ENCODE measurements at regions not wholly inside any gene's neighbourhood (a gene's known extent, or its start where the extent isn't known, plus 50 kb on each side); places are given as distances from the start of the nearest gene placed in this dataset.

DNA sequence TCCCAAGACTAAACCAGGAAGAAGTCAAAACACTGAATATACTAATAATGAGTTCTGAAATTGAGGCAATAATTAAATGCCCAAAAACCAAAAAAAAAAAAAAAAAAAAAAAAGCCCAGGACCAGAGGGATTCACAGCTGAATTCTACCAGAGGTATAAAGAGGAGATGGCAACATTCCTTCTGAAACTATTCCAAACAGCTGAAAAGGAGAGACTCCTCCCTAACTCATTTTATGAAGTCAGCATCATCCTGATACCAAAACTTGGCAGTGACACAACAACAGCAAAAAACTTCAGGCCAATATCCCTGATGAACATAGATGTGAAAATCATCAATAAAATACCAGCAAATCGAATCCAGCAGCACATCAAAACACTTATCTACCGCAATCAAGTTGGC lies 108.5 kb upstream of the COL3A1 start:
- no peak for DNase-seq (ENCODE audit: low spot score in 2 of 2)
- 55 to 63% methylated on average over 2 of the region's 2 CpGs for WGBS, 2 donors
- intact Hi-C loops (cut with DNase I; ENCODE audit: low total_unique reads) = no loop called here
- TF ChIP-seq POLR2A (IDR thresholded peaks at IDR 0.05) = no peak
- no peak overlapping the region for H3K4me3 ChIP-seq (ENCODE audit: low read depth, poor library complexity, severe bottlenecking)

DNA sequence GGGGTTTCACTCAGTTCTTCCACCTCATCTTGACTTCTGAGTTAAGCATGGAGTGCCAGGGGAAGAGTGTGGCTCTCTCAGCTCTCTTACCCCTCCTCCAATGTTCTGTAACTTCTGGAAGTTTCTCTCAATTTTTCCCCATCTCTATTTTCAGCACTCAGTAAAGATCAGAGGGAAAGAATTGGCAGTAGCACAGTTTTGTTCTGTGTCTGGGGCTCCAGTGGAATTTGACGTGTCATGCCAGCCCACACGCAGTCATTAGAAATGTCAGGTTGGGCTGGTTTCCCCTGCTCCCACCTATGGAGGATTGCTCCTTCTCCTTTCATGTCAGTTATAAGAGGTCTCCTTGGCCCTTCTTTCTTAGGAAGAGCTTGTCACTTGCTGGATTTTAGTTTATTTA lies 104.6 kb upstream of the COL3A1 start:
- no peak for TF ChIP-seq POLR2A (IDR thresholded peaks at IDR 0.05)
- TF ChIP-seq, protein P1, sequence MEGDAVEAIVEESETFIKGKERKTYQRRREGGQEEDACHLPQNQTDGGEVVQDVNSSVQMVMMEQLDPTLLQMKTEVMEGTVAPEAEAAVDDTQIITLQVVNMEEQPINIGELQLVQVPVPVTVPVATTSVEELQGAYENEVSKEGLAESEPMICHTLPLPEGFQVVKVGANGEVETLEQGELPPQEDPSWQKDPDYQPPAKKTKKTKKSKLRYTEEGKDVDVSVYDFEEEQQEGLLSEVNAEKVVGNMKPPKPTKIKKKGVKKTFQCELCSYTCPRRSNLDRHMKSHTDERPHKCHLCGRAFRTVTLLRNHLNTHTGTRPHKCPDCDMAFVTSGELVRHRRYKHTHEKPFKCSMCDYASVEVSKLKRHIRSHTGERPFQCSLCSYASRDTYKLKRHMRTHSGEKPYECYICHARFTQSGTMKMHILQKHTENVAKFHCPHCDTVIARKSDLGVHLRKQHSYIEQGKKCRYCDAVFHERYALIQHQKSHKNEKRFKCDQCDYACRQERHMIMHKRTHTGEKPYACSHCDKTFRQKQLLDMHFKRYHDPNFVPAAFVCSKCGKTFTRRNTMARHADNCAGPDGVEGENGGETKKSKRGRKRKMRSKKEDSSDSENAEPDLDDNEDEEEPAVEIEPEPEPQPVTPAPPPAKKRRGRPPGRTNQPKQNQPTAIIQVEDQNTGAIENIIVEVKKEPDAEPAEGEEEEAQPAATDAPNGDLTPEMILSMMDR (IDR thresholded peaks at IDR 0.05) = no peak
- WGBS, 2 donors = 10 to 19% methylated on average over 2 of the region's 2 CpGs
- H3K4me3 ChIP-seq (ENCODE audit: low read depth, poor library complexity, severe bottlenecking) = no peak overlapping the region
- no peak for DNase-seq (ENCODE audit: low spot score in 2 of 2)
- intact Hi-C loops (cut with DNase I; ENCODE audit: low total_unique reads) = no loop called here

DNA sequence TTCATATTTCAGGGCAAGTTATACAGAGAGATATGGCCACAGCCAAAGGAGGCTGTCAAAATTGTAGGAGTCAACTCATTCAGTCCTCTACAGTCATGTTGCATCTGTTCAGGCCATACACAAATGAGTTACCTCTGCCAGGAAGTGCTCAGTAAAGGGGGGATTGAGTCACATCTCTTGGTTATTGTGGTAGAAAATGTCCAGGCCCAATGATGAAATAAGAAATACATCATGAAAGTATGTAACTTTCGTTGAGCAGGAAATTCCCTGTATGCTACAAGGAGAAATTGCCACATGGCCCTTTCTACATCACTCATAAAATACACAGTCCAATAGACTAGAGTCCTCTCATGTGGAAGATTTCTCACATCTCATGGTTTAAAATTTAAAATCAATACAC lies 103.9 kb upstream of the COL3A1 start:
- no peak for DNase-seq (ENCODE audit: low spot score in 2 of 2)
- no peak overlapping the region for H3K4me3 ChIP-seq (ENCODE audit: low read depth, poor library complexity, severe bottlenecking)
- intact Hi-C loops (cut with DNase I; ENCODE audit: low total_unique reads) = no loop called here
- 67 to 71% methylated on average over 1 of the region's 1 CpG for WGBS, 2 donors
- TF ChIP-seq POLR2A (IDR thresholded peaks at IDR 0.05) = no peak
- TF ChIP-seq, protein P1 (IDR thresholded peaks at IDR 0.05) = no peak

DNA sequence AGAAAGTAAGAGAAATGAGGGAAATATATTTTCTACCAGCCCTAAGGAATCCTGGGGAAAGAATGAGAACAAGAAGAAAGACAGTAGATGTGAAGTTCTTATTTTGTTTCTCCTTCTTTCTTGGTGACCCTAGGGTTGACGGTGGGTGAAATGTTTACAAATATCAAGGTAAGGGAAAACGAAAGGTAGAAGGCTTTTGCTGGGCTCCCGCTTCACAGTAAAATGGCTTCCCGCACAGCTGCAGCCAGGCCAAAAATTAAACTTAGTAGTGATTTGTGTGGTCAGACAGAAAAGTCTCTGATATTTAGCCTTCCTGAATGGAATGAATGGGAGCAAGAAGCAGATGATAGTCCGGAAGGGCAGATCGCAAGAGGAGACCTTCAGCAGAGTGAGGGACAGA lies 99.1 kb upstream of the COL3A1 start:
- 83 to 89% methylated on average over 6 of the region's 6 CpGs for WGBS, 2 donors
- DNase-seq (ENCODE audit: low spot score in 2 of 2) = no peak
- intact Hi-C loops (cut with DNase I; ENCODE audit: low total_unique reads) = no loop called here
- no peak overlapping the region for H3K4me3 ChIP-seq (ENCODE audit: low read depth, poor library complexity, severe bottlenecking)
- TF ChIP-seq POLR2A (IDR thresholded peaks at IDR 0.05) = no peak
- TF ChIP-seq, protein P1 (IDR thresholded peaks at IDR 0.05) = no peak

DNA sequence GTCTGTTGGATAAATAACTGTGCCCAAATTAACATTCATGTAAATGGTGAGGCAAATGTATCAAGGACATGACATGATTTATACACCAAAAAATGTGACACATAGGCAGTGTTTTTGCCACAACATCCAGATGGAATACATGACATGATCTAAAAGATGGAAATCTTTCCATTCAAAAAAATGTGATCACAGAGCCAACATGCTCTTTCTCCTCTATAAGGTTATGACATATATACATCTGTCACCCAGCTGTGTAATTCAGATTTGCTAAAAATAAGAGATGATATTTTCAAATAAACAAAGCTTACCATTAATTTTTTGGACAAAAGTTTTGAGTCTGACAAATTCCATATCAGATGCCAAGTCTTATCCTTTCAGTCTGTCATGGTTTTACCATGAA lies 95.5 kb upstream of the COL3A1 start:
- intact Hi-C loops (cut with DNase I; ENCODE audit: low total_unique reads) = no loop called here

DNA sequence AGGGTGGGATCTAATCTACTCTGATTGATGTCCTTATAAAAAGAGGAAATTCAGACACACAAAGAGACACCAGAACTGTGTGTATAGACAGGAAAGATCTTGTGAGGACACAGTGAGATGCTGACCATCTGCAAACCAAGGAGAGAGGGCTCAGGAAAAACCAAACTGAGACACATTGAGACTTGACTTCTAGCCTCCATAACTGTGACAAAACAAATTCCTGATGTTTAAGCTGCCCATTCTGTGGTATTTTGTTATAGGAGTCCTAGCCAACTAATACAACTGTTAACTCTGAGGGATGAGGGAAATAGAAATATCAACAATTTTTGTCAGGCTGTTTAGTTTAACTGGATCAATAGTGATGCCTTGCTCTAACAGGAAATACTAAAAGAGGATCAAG lies 93.4 kb upstream of the COL3A1 start:
- intact Hi-C loops (cut with DNase I; ENCODE audit: low total_unique reads) = no loop called here
- no peak for DNase-seq (ENCODE audit: low spot score in 2 of 2)
- TF ChIP-seq POLR2A (IDR thresholded peaks at IDR 0.05) = no peak
- TF ChIP-seq, protein P1 (IDR thresholded peaks at IDR 0.05) = no peak
- H3K4me3 ChIP-seq (ENCODE audit: low read depth, poor library complexity, severe bottlenecking) = no peak overlapping the region

More for the DNA sequence above, 95.5 kb upstream of the COL3A1 start:
- DNase-seq (ENCODE audit: low spot score in 2 of 2) = no peak
- no peak for TF ChIP-seq POLR2A (IDR thresholded peaks at IDR 0.05)
- TF ChIP-seq, protein P1 (IDR thresholded peaks at IDR 0.05) = no peak
- no peak overlapping the region for H3K4me3 ChIP-seq (ENCODE audit: low read depth, poor library complexity, severe bottlenecking)
